ENCODE measurements at regions not wholly inside any gene's neighbourhood (a gene's known extent, or its start where the extent isn't known, plus 50 kb on each side); places are given as distances from the start of the nearest gene placed in this dataset.

DNA sequence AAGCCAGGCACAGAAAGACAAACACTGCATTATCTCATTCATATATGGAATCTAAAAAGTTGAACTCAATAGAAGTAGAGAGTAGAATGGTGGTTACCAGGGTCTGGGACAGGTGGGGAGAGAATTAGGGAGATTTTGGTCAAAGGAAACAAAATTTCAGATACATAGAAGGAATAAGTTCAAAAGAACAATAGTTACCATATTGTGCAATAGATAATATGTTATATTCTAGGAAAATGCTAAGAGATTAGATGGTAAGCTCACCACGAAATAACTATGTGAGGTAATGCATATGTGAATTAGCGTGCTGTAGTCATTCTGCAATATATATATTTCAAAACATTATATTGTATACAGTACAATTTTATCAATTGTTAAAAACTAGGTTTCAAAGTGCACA, 442.5 kb downstream of the KCNH5 start:
- Histone ChIP-seq H3K4me1 (ENCODE audit: control extremely low read depth in 1 of 4, control insufficient read depth in 4 of 4, insufficient read depth in 4 of 4, low read length in 3 of 4) (no peaks in the 10 kb centered on the region), H3K27ac (ENCODE audit: insufficient read depth in 1 of 2, low read depth in 1 of 2, low read length in 2 of 2, poor library complexity in 1 of 2, severe bottlenecking in 2 of 2) (no peak overlapping the region), H3K4me3 (ENCODE audit: control insufficient read depth in 1 of 7, extremely low read depth in 1 of 7, insufficient read depth in 4 of 7, low read depth in 2 of 7, low read length in 6 of 7) (no peak overlapping the region), H3K36me3 (ENCODE audit: control insufficient read depth in 4 of 4, insufficient read depth in 4 of 4, low read length in 3 of 4) (no peaks in the 10 kb centered on the region), H3K27me3 (replicated peaks in 2 of 5; ENCODE audit: control insufficient read depth in 4 of 5, insufficient read depth in 5 of 5, low read length in 4 of 5) (no peaks in the 10 kb centered on the region), H3K9me3 (ENCODE audit: control extremely low read depth in 1 of 5, control insufficient read depth in 4 of 5, insufficient read depth in 2 of 5, low read depth in 1 of 5, low read length in 4 of 5) (peaks cover 0 to 4% (median 0%) of the 10 kb centered on the region in 5 experiments)
- no CpG with 5 or more reads among the region's 2 CpGs for WGBS (ENCODE audit: insufficient coverage)
- ChIA-PET POLR2A (no interaction called here), CTCF (no interaction called here)
- no peak for DNase-seq

DNA sequence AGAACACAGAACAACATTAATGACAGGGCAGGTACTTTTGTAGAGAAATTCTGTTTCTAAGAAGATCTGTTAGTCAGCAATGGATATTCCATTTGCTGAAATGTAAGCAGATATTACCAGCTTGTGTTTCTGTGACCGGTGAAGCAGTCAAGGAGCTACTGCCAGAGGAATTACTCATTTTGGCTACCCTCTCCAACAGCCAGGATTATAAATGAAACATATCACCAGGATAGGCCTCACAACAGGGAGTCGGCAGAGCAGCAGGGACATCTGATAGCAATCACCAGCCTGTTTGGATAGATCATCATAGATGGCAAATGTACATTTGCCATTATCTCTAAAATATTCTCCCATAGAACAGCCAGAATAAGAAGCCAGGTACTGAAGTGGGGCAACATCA, 440.7 kb downstream of the KCNH5 start:
- DNase-seq = no peak
- H3K9me3 ChIP-seq (ENCODE audit: control extremely low read depth in 1 of 5, control insufficient read depth in 4 of 5, insufficient read depth in 2 of 5, low read depth in 1 of 5, low read length in 4 of 5) = peaks cover 0 to 2% (median 0%) of the 10 kb centered on the region in 5 experiments
- H3K36me3 ChIP-seq (ENCODE audit: control insufficient read depth in 4 of 4, insufficient read depth in 4 of 4, low read length in 3 of 4) = no peaks in the 10 kb centered on the region
- H3K27me3 ChIP-seq (replicated peaks in 2 of 5; ENCODE audit: control insufficient read depth in 4 of 5, insufficient read depth in 5 of 5, low read length in 4 of 5) = no peaks in the 10 kb centered on the region
- no peaks in the 10 kb centered on the region for H3K4me1 ChIP-seq (ENCODE audit: control extremely low read depth in 1 of 4, control insufficient read depth in 4 of 4, insufficient read depth in 4 of 4, low read length in 3 of 4)
- WGBS (ENCODE audit: insufficient coverage) = 90% methylated on average over 2 of the region's 2 CpGs
- POLR2A ChIA-PET = no interaction called here
- no peak overlapping the region for H3K27ac ChIP-seq (ENCODE audit: insufficient read depth in 1 of 2, low read depth in 1 of 2, low read length in 2 of 2, poor library complexity in 1 of 2, severe bottlenecking in 2 of 2)
- CTCF ChIA-PET = interaction anchor here (1.1 kb wide), 1 partner anchor 11 kb away, joined by 4 read pairs; no protein-coding TSS in a partner anchor
- no peak overlapping the region for H3K4me3 ChIP-seq (ENCODE audit: control insufficient read depth in 1 of 7, extremely low read depth in 1 of 7, insufficient read depth in 4 of 7, low read depth in 2 of 7, low read length in 6 of 7)

DNA sequence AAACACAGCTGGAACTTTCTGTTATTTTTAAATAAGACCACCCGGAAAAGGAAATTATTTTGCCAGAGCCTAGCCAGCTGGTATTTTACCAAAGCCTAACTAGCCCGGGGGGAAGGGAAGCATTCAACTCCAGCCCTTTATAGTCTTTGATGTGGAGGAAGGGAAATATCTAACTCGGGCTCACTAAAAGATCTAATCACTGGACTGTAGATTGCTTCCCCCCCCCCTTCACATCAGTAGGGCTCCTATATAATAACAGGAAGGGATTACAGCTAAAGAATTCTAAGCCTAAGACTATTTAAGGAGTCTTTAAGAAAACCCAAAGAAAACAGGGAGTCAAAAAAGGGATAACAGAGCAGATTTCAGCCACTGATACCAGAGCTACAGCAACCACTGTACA, 431.1 kb downstream of the KCNH5 start:
- no peaks in the 10 kb centered on the region for H3K4me1 ChIP-seq (ENCODE audit: control extremely low read depth in 1 of 4, control insufficient read depth in 4 of 4, insufficient read depth in 4 of 4, low read length in 3 of 4)
- no peak overlapping the region for H3K27ac ChIP-seq (ENCODE audit: insufficient read depth in 1 of 2, low read depth in 1 of 2, low read length in 2 of 2, poor library complexity in 1 of 2, severe bottlenecking in 2 of 2)
- DNase-seq = no peak
- 83% methylated on average over 1 of the region's 3 CpGs for WGBS (ENCODE audit: insufficient coverage)
- no peaks in the 10 kb centered on the region for H3K36me3 ChIP-seq (ENCODE audit: control insufficient read depth in 4 of 4, insufficient read depth in 4 of 4, low read length in 3 of 4)
- H3K9me3 ChIP-seq (ENCODE audit: control extremely low read depth in 1 of 5, control insufficient read depth in 4 of 5, insufficient read depth in 2 of 5, low read depth in 1 of 5, low read length in 4 of 5) = no peaks in the 10 kb centered on the region
- CTCF ChIA-PET = no interaction called here
- H3K27me3 ChIP-seq (replicated peaks in 2 of 5; ENCODE audit: control insufficient read depth in 4 of 5, insufficient read depth in 5 of 5, low read length in 4 of 5) = no peaks in the 10 kb centered on the region
- H3K4me3 ChIP-seq (ENCODE audit: control insufficient read depth in 1 of 7, extremely low read depth in 1 of 7, insufficient read depth in 4 of 7, low read depth in 2 of 7, low read length in 6 of 7) = no peak overlapping the region
- POLR2A ChIA-PET = no interaction called here

DNA sequence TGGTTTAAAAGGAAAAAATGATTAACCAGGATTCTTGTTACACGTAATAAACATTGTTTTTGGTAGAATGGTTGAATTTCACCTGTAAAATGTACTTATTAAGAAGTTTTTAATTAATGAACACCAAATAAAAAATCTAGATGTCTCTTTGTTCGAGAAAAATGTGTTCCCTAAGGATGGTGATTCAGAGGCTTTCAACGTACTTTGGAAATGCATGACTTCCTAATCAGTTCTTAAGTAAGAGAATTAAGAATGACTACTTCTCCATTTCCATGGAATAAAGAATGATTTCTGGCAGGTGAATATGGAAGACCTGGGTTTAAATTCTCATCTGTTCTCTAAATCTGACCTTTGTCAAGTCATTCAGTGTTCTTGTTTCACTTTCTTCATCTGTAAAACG, 428.6 kb downstream of the KCNH5 start:
- POLR2A ChIA-PET = no interaction called here
- no peak overlapping the region for H3K4me3 ChIP-seq (ENCODE audit: control insufficient read depth in 1 of 7, extremely low read depth in 1 of 7, insufficient read depth in 4 of 7, low read depth in 2 of 7, low read length in 6 of 7)
- no peaks in the 10 kb centered on the region for H3K4me1 ChIP-seq (ENCODE audit: control extremely low read depth in 1 of 4, control insufficient read depth in 4 of 4, insufficient read depth in 4 of 4, low read length in 3 of 4)
- no peak overlapping the region for H3K27ac ChIP-seq (ENCODE audit: insufficient read depth in 1 of 2, low read depth in 1 of 2, low read length in 2 of 2, poor library complexity in 1 of 2, severe bottlenecking in 2 of 2)
- DNase-seq = no peak
- H3K27me3 ChIP-seq (replicated peaks in 2 of 5; ENCODE audit: control insufficient read depth in 4 of 5, insufficient read depth in 5 of 5, low read length in 4 of 5) = no peaks in the 10 kb centered on the region
- no peaks in the 10 kb centered on the region for H3K36me3 ChIP-seq (ENCODE audit: control insufficient read depth in 4 of 4, insufficient read depth in 4 of 4, low read length in 3 of 4)
- CTCF ChIA-PET = no interaction called here
- 80% methylated on average over 3 of the region's 4 CpGs for WGBS (ENCODE audit: insufficient coverage)
- no peaks in the 10 kb centered on the region for H3K9me3 ChIP-seq (ENCODE audit: control extremely low read depth in 1 of 5, control insufficient read depth in 4 of 5, insufficient read depth in 2 of 5, low read depth in 1 of 5, low read length in 4 of 5)

DNA sequence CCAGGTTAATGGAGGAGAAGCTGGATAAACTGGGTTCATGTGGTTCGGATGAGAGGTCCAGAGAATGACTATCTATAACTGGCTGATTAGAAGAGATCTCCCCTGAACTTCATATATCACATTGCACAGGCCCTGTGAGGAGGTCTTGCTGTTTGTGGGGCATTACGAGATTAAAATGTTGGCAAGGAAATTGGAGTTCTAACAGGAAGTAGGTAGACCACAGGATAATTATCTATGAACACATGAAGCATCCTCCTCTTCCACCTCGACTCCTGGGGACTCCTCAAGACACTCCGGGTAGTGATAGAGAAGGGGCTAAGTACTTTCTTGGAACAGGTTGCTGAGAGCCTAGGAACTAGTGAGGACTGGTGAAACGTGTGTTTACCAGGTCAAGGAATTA, 418.8 kb downstream of the KCNH5 start:
- Histone ChIP-seq H3K4me3 (ENCODE audit: control insufficient read depth in 1 of 7, extremely low read depth in 1 of 7, insufficient read depth in 4 of 7, low read depth in 2 of 7, low read length in 6 of 7) (no peak overlapping the region), H3K27me3 (replicated peaks in 2 of 5; ENCODE audit: control insufficient read depth in 4 of 5, insufficient read depth in 5 of 5, low read length in 4 of 5) (no peaks in the 10 kb centered on the region), H3K36me3 (ENCODE audit: control insufficient read depth in 4 of 4, insufficient read depth in 4 of 4, low read length in 3 of 4) (no peaks in the 10 kb centered on the region), H3K9me3 (ENCODE audit: control extremely low read depth in 1 of 5, control insufficient read depth in 4 of 5, insufficient read depth in 2 of 5, low read depth in 1 of 5, low read length in 4 of 5) (no peaks in the 10 kb centered on the region), H3K4me1 (ENCODE audit: control extremely low read depth in 1 of 4, control insufficient read depth in 4 of 4, insufficient read depth in 4 of 4, low read length in 3 of 4) (no peaks in the 10 kb centered on the region), H3K27ac (ENCODE audit: insufficient read depth in 1 of 2, low read depth in 1 of 2, low read length in 2 of 2, poor library complexity in 1 of 2, severe bottlenecking in 2 of 2) (no peak overlapping the region)
- CTCF ChIA-PET = no interaction called here
- POLR2A ChIA-PET = no interaction called here
- 93% methylated on average over 2 of the region's 5 CpGs for WGBS (ENCODE audit: insufficient coverage)
- no peak for DNase-seq

DNA sequence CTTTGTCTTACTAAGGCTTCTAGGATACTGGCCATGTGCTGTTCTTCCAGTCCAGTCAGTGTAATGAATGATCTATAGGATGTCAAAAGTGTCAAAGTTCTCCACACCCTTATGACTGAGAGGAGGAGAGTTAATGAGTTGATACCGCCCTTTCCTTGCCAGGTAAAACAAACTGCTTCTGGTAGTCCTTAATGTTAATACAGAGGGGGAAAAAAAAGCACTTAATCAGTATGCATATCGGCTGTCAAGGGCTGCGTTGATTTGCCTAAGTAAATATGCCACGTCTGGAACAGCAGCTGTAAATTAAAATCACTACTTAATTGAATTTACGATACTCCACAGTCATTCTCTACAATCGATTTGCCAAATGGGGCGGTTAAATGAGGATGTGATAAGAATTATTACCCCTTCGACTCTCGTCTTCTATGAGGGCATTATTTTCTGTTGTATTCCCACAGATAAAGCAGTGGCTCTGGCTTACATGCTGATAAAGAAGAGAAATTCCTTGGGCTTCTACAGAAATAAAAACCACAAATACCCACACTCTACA, 416.0 kb downstream of the KCNH5 start:
- Histone ChIP-seq H3K4me1 (ENCODE audit: control extremely low read depth in 1 of 4, control insufficient read depth in 4 of 4, insufficient read depth in 4 of 4, low read length in 3 of 4) (no peaks in the 10 kb centered on the region), H3K27me3 (replicated peaks in 2 of 5; ENCODE audit: control insufficient read depth in 4 of 5, insufficient read depth in 5 of 5, low read length in 4 of 5) (no peaks in the 10 kb centered on the region), H3K36me3 (ENCODE audit: control insufficient read depth in 4 of 4, insufficient read depth in 4 of 4, low read length in 3 of 4) (no peaks in the 10 kb centered on the region), H3K9me3 (ENCODE audit: control extremely low read depth in 1 of 5, control insufficient read depth in 4 of 5, insufficient read depth in 2 of 5, low read depth in 1 of 5, low read length in 4 of 5) (no peaks in the 10 kb centered on the region), H3K4me3 (ENCODE audit: control insufficient read depth in 1 of 7, extremely low read depth in 1 of 7, insufficient read depth in 4 of 7, low read depth in 2 of 7, low read length in 6 of 7) (no peak overlapping the region), H3K27ac (ENCODE audit: insufficient read depth in 1 of 2, low read depth in 1 of 2, low read length in 2 of 2, poor library complexity in 1 of 2, severe bottlenecking in 2 of 2) (no peak overlapping the region)
- WGBS (ENCODE audit: insufficient coverage) = no CpG with 5 or more reads among the region's 9 CpGs
- ChIA-PET CTCF (no interaction called here), POLR2A (no interaction called here)
- DNase-seq = no peak

DNA sequence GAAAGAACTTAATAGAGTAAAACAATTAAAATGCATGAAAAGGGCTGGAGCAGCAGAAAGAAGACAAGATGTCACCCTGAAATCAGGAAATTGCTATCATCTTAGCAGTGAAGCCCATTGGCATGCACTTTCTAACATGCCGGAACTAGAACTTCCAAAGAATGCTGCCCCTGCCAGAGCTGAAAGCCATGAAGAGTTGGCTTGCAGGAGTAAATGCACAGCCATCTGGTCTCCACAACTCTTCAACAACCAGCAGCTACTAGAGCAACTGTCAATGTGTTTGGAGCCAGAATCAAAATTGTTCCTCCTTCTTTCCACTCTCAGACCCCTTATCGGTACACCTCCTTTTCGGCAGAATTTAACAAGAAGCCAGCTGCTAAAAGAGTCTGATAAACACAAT, 414.1 kb downstream of the KCNH5 start:
- Histone ChIP-seq H3K27ac (ENCODE audit: insufficient read depth in 1 of 2, low read depth in 1 of 2, low read length in 2 of 2, poor library complexity in 1 of 2, severe bottlenecking in 2 of 2) (no peak overlapping the region), H3K4me3 (ENCODE audit: control insufficient read depth in 1 of 7, extremely low read depth in 1 of 7, insufficient read depth in 4 of 7, low read depth in 2 of 7, low read length in 6 of 7) (no peak overlapping the region), H3K36me3 (ENCODE audit: control insufficient read depth in 4 of 4, insufficient read depth in 4 of 4, low read length in 3 of 4) (no peaks in the 10 kb centered on the region), H3K27me3 (replicated peaks in 2 of 5; ENCODE audit: control insufficient read depth in 4 of 5, insufficient read depth in 5 of 5, low read length in 4 of 5) (no peaks in the 10 kb centered on the region), H3K4me1 (ENCODE audit: control extremely low read depth in 1 of 4, control insufficient read depth in 4 of 4, insufficient read depth in 4 of 4, low read length in 3 of 4) (no peaks in the 10 kb centered on the region), H3K9me3 (ENCODE audit: control extremely low read depth in 1 of 5, control insufficient read depth in 4 of 5, insufficient read depth in 2 of 5, low read depth in 1 of 5, low read length in 4 of 5) (no peaks in the 10 kb centered on the region)
- POLR2A ChIA-PET = no interaction called here
- CTCF ChIA-PET = no interaction called here
- WGBS (ENCODE audit: insufficient coverage) = 100% methylated on average over 2 of the region's 3 CpGs
- DNase-seq = no peak
